OCI-LY7 (cell line): ENCODE measurements at regions not wholly inside any gene's neighbourhood (a gene's known extent, or its start where the extent isn't known, plus 50 kb on each side); places are given as distances from the start of the nearest gene placed in this dataset.

Experiments
- BruUV-seq: library from RNA; stranded (reverse); fragments of 400-500 nt; replicated peaks from 2 replicates; lab custom pipeline; 2021; lab: Mats Ljungman, UMichigan
- CTCF ChIA-PET: fragments of 300-600 bp; sonication (Branson Sonifier 250); formaldehyde crosslinking; loops from one replicate; lab custom pipeline; 2022; ENCODE audit warnings: antibody characterized with exemption; ENCODE audit not compliant: unreplicated experiment; lab: Charles Lee
- POLR2A ChIA-PET: fragments of 300-600 bp; sonication (Branson Sonifier 250); formaldehyde crosslinking; loops from one replicate; lab custom pipeline; 2022; ENCODE audit warnings: antibody characterized with exemption; lab: Charles Lee
- DNase-seq: peaks from one replicate; pipeline ENCODE4 v3.0.0-alpha.2; 2015; ENCODE audit warnings: low spot score
- H2AFZ ChIP-seq: fragments of 200-600 bp; sonication (generic), shearing (Covaris generic); 2 replicates; pipeline ENCODE4 v1.6.1; 2014; ENCODE audit warnings: mild to moderate bottlenecking, antibody characterized with exemption, low read length, moderate library complexity
- H3K27ac ChIP-seq: fragments of 200-600 bp; sonication (generic); 2 replicates; pipeline ENCODE4 v1.5.1; 2014; ENCODE audit warnings: mixed run types, low read depth, mild to moderate bottlenecking, moderate library complexity, low read length, inconsistent platforms; ENCODE audit not compliant: poor library complexity, severe bottlenecking
- H3K36me3 ChIP-seq: fragments of 200-600 bp; sonication (generic); 2 replicates; pipeline ENCODE4 v1.6.1; 2014; ENCODE audit warnings: mild to moderate bottlenecking, antibody characterized with exemption, low read length, moderate library complexity, mixed read lengths; ENCODE audit not compliant: insufficient read depth
- H3K4me1 ChIP-seq: fragments of 200-600 bp; sonication (generic); 2 replicates; pipeline ENCODE4 v1.5.1; 2014; ENCODE audit warnings: mild to moderate bottlenecking, low read length; ENCODE audit not compliant: insufficient read depth, poor library complexity, severe bottlenecking
- H3K4me2 ChIP-seq: fragments of 200-600 bp; sonication (generic); 2 replicates; pipeline ENCODE4 v1.6.1; 2014; ENCODE audit warnings: mild to moderate bottlenecking, low read length
- H3K4me3 ChIP-seq: fragments of 200-600 bp; sonication (generic); 2 replicates; pipeline ENCODE4 v1.5.1; 2014; ENCODE audit warnings: mild to moderate bottlenecking, low read depth, low read length; ENCODE audit not compliant: poor library complexity, severe bottlenecking
- H3K79me2 ChIP-seq: fragments of 200-600 bp; sonication (generic); 2 replicates; pipeline ENCODE4 v1.6.1; 2016; ENCODE audit warnings: low read depth, mild to moderate bottlenecking, low read length, moderate library complexity, mixed read lengths; ENCODE audit not compliant: insufficient read depth
- H3K9me2 ChIP-seq: fragments of 200-600 bp; sonication (generic); 2 replicates; pipeline ENCODE4 v1.6.1; 2016; ENCODE audit warnings: mild to moderate bottlenecking, low read length, mixed read lengths; ENCODE audit not compliant: insufficient read depth
- H3K9me3 ChIP-seq: fragments of 200-600 bp; sonication (generic); 2 replicates; pipeline ENCODE4 v1.6.1; 2014; ENCODE audit warnings: mild to moderate bottlenecking, mixed run types, low read length, mixed read lengths
- H4K20me1 ChIP-seq: fragments of 200-600 bp; sonication (generic); 2 replicates; pipeline ENCODE4 v1.6.1; 2014; ENCODE audit warnings: mild to moderate bottlenecking, antibody characterized with exemption, low read length, moderate library complexity, mixed read lengths; ENCODE audit not compliant: insufficient read depth
- EZH2phosphoT487 ChIP-seq: fragments of 200-600 bp; sonication (generic); IDR thresholded peaks from 2 replicates; pipeline ENCODE4 v1.6.1; 2018; ENCODE audit warnings: low read depth, borderline replicate concordance, mild to moderate bottlenecking, mixed run types, antibody characterized with exemption, low read length, moderate library complexity, mixed read lengths
- intact Hi-C: fragments of 100-400 bp; cut with micrococcal nuclease; formaldehyde crosslinking; loops from one replicate; pipeline ENCODE4 v1.10.0; 2022; ENCODE audit not compliant: unreplicated experiment
- TF ChIP-seq, protein P1 (sequence below): fragments of 200-600 bp; sonication (generic); conservative IDR thresholded peaks from 2 replicates; pipeline ENCODE4 v1.5.1; 2014; ENCODE audit warnings: mild to moderate bottlenecking, antibody characterized with exemption, low read length, moderate library complexity, mixed read lengths

DNA sequence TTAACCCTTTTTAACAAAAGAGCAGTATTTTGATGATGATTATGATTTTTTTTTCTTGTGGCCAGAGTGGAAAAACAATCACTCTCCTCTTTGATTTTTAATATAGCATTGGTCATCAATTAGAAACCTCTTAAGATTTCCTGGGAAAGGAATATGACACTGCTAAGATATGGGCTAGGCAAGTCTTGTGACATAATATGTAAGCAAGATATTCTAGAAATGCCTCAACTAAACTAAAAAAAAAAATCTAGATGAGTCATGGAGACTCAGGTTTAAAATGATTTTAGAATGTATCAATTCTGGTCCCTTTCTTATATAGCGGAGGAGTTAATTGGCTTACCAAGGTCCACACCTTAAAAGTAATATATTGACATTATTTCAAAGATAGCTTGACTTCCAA lies 60.3 kb upstream of the JUN start:
- Histone ChIP-seq H3K9me3 (no peaks in the 10 kb centered on the region), H2AFZ (no peak overlapping the region), H3K36me3 (no peaks in the 10 kb centered on the region), H3K4me3 (no peak overlapping the region), H3K4me2 (no peak overlapping the region), H4K20me1 (no peaks in the 10 kb centered on the region), H3K27ac (no peak overlapping the region), H3K79me2 (no peaks in the 10 kb centered on the region), H3K9me2 (no peaks in the 10 kb centered on the region), H3K4me1 (no peaks in the 10 kb centered on the region)
- POLR2A ChIA-PET = no interaction called here
- intact Hi-C loops = no loop called here
- CTCF ChIA-PET = no interaction called here
- BruUV-seq = no TSS peak
- DNase-seq = no peak
- no peak for TF ChIP-seq EZH2phosphoT487
- TF ChIP-seq, protein P1, sequence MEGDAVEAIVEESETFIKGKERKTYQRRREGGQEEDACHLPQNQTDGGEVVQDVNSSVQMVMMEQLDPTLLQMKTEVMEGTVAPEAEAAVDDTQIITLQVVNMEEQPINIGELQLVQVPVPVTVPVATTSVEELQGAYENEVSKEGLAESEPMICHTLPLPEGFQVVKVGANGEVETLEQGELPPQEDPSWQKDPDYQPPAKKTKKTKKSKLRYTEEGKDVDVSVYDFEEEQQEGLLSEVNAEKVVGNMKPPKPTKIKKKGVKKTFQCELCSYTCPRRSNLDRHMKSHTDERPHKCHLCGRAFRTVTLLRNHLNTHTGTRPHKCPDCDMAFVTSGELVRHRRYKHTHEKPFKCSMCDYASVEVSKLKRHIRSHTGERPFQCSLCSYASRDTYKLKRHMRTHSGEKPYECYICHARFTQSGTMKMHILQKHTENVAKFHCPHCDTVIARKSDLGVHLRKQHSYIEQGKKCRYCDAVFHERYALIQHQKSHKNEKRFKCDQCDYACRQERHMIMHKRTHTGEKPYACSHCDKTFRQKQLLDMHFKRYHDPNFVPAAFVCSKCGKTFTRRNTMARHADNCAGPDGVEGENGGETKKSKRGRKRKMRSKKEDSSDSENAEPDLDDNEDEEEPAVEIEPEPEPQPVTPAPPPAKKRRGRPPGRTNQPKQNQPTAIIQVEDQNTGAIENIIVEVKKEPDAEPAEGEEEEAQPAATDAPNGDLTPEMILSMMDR = no peak

DNA sequence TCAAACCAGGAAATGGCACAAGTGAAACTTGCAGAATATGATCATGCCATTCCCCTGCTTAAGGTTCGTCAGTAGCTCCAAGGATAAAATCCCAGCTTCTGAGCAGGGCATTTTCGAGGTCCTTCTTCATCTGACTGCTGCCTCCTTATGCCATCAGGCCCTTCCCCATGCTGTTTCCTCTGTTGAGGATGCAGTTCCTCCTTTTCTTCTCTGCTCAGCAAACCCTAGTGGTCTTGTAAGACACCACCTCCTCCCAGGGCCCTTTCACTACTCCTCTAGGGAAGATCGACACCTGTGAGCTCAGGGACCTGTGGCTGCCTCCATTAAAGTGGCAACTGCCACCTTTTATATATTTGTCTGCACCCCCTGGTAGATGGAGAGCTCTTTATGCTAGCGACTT lies 62.1 kb upstream of the JUN start:
- TF ChIP-seq, protein P1 = no peak
- no peak for TF ChIP-seq EZH2phosphoT487
- H3K4me1 ChIP-seq = no peaks in the 10 kb centered on the region
- H3K4me2 ChIP-seq = no peak overlapping the region
- H4K20me1 ChIP-seq = no peaks in the 10 kb centered on the region
- no peak overlapping the region for H3K4me3 ChIP-seq
- no peak overlapping the region for H2AFZ ChIP-seq
- no peaks in the 10 kb centered on the region for H3K36me3 ChIP-seq
- no peak for DNase-seq
- H3K27ac ChIP-seq = no peak overlapping the region
- H3K79me2 ChIP-seq = no peaks in the 10 kb centered on the region
- no peaks in the 10 kb centered on the region for H3K9me3 ChIP-seq
- no peaks in the 10 kb centered on the region for H3K9me2 ChIP-seq
- ChIA-PET POLR2A (interaction anchor here (0.6 kb wide), 1 partner anchor 675 kb away, joined by 3 read pairs; no protein-coding TSS in a partner anchor), CTCF (no interaction called here)
- intact Hi-C loops = no loop called here
- BruUV-seq = no TSS peak

DNA sequence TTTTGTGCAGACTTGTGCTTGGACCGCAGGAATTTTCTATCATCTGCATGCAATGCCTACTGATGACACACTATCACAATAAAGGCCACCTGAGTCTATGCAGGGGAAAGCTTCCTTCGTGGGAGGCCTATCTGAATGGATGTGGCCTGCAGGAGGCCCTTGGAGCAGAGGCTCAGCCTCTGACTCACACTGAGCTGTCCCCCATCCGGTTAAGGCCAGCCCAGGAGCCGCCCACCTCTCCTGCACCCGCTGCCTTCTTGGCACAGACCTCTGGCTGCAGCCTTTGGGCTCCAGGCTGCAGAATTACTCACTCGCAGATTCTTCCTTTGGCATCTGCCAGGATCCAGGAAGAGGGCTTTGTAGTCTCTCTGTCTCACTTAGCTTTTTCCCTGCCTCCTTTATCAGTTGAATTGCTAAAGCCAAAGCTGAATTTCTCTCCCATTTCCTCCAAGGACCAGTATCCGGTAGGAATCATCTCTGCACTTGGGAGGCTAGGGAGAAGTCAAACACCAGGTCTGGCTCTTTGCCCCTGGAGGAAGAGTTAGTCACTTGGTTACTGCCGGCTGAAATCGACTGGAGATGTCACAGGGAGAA lies 65.1 kb upstream of the JUN start:
- Histone ChIP-seq H3K4me3 (no peak overlapping the region), H3K27ac (no peak overlapping the region), H4K20me1 (no peaks in the 10 kb centered on the region), H3K4me2 (no peak overlapping the region), H3K79me2 (no peaks in the 10 kb centered on the region), H3K9me2 (no peaks in the 10 kb centered on the region), H3K4me1 (no peaks in the 10 kb centered on the region), H3K36me3 (no peaks in the 10 kb centered on the region), H2AFZ (no peak overlapping the region), H3K9me3 (no peaks in the 10 kb centered on the region)
- CTCF ChIA-PET = no interaction called here
- DNase-seq = no peak
- POLR2A ChIA-PET = no interaction called here
- intact Hi-C loops = no loop called here
- TF ChIP-seq, protein P1 = no peak
- no TSS peak for BruUV-seq
